ENCODE measurements at regions not wholly inside any gene's neighbourhood (a gene's known extent, or its start where the extent isn't known, plus 50 kb on each side); places are given as distances from the start of the nearest gene placed in this dataset.

DNA sequence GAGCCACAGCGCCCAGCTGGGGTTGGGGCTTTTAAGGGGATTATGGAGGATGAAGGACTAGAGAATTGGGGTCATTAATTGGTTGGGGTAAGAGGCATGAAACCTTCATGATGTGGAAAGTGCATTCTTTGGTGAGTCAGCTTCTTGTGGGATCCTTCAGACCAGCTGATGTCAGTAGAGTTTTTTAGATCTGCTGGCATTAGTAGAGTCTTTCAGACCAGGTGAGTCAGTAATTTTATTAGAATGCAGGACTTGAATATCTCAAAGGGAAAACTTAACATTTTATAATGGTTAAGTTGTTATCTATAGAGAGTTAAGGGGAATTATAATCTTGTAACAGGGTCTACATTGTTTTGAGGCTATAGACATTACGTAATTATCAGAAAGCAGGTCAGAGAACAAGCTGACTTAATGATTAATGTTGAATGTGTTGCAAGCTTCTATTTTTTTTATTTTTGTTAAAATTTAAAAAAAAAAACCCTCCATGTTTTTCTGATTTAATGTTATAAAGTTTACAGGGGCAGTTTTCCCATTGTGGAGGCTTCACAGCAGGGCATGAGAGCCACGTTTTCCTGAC, 160.9 kb upstream of the FMN2 start:
- TF ChIP-seq, protein P1, sequence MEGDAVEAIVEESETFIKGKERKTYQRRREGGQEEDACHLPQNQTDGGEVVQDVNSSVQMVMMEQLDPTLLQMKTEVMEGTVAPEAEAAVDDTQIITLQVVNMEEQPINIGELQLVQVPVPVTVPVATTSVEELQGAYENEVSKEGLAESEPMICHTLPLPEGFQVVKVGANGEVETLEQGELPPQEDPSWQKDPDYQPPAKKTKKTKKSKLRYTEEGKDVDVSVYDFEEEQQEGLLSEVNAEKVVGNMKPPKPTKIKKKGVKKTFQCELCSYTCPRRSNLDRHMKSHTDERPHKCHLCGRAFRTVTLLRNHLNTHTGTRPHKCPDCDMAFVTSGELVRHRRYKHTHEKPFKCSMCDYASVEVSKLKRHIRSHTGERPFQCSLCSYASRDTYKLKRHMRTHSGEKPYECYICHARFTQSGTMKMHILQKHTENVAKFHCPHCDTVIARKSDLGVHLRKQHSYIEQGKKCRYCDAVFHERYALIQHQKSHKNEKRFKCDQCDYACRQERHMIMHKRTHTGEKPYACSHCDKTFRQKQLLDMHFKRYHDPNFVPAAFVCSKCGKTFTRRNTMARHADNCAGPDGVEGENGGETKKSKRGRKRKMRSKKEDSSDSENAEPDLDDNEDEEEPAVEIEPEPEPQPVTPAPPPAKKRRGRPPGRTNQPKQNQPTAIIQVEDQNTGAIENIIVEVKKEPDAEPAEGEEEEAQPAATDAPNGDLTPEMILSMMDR (IDR thresholded peaks at IDR 0.05; ENCODE audit: low read length) = no peak
- TF ChIP-seq EZH2 (optimal IDR thresholded peaks at IDR 0.05; ENCODE audit: low read depth, low read length) = no peak
- TF ChIP-seq EZH2phosphoT487 (IDR thresholded peaks at IDR 0.05; ENCODE audit: low read length) = no peak
